HEK293T (cell line): ENCODE measurements at regions not wholly inside any gene's neighbourhood (a gene's known extent, or its start where the extent isn't known, plus 50 kb on each side); places are given as distances from the start of the nearest gene placed in this dataset.

Source experiments
- CTCF ChIA-PET: fragments of 350-600 bp; formaldehyde crosslinking; extraction: SDS; loops from one replicate; lab custom pipeline; 2021; ENCODE audit warnings: antibody characterized with exemption, inconsistent platforms; lab: Yijun Ruan, JAX
- POLR2A ChIA-PET: fragments of 350-600 bp; formaldehyde crosslinking; extraction: SDS; loops from one replicate; lab custom pipeline; 2020; ENCODE audit warnings: antibody characterized with exemption, inconsistent platforms; lab: Yijun Ruan, JAX
- DNase-seq: peaks from one replicate; pipeline ENCODE4 v3.0.0; 2012; ENCODE audit warnings: mixed read lengths; ENCODE audit errors: extremely low spot score
- ARNT ChIP-seq: fragments of 450-650 bp; IDR thresholded peaks from 2 replicates; pipeline ENCODE4 v1.6.1; 2017; ENCODE audit warnings: mild to moderate bottlenecking
- BHLHE40 ChIP-seq: fragments of 450-650 bp; IDR thresholded peaks from 2 replicates; pipeline ENCODE4 v1.6.1; 2016; ENCODE audit warnings: mild to moderate bottlenecking, moderate library complexity, borderline replicate concordance
- CTBP1 ChIP-seq: fragments of 450-650 bp; IDR thresholded peaks from 2 replicates; pipeline ENCODE4 v1.6.1; 2016; ENCODE audit warnings: borderline replicate concordance
- ELF4 ChIP-seq: fragments of 450-650 bp; IDR thresholded peaks from 2 replicates; pipeline ENCODE4 v1.6.1; 2017; ENCODE audit warnings: antibody characterized with exemption
- FOXA1 ChIP-seq: fragments of 450-650 bp; IDR thresholded peaks from 2 replicates; pipeline ENCODE4 v1.6.1; 2016; ENCODE audit warnings: mild to moderate bottlenecking
- FOXK2 ChIP-seq: fragments of 450-650 bp; IDR thresholded peaks from 2 replicates; pipeline ENCODE4 v1.6.1; 2016; ENCODE audit warnings: mild to moderate bottlenecking
- FOXM1 ChIP-seq: fragments of 450-650 bp; IDR thresholded peaks from 2 replicates; pipeline ENCODE4 v1.6.1; 2017; ENCODE audit warnings: mild to moderate bottlenecking, borderline replicate concordance
- HDGF ChIP-seq: fragments of 450-650 bp; IDR thresholded peaks from 2 replicates; pipeline ENCODE4 v1.6.1; 2017; ENCODE audit warnings: antibody characterized with exemption, borderline replicate concordance
- L3MBTL2 ChIP-seq: fragments of 450-650 bp; conservative IDR thresholded peaks from 2 replicates; pipeline ENCODE4 v1.6.1; 2016; ENCODE audit warnings: mild to moderate bottlenecking
- LEF1 ChIP-seq: fragments of 450-650 bp; IDR thresholded peaks from 2 replicates; pipeline ENCODE4 v1.6.1; 2017; ENCODE audit warnings: mild to moderate bottlenecking, borderline replicate concordance
- NFRKB ChIP-seq: fragments of 450-650 bp; IDR thresholded peaks from 2 replicates; pipeline ENCODE4 v1.6.1; 2016; ENCODE audit warnings: mild to moderate bottlenecking, moderate library complexity
- SP1 ChIP-seq: fragments of 450-650 bp; IDR thresholded peaks from 2 replicates; pipeline ENCODE4 v1.6.1; 2017
- SUZ12 ChIP-seq: fragments of 450-650 bp; IDR thresholded peaks from 2 replicates; pipeline ENCODE4 v1.6.1; 2016; ENCODE audit warnings: mild to moderate bottlenecking
- TARDBP ChIP-seq: fragments of 450-650 bp; IDR thresholded peaks from 2 replicates; pipeline ENCODE4 v1.6.1; 2016
- ZNF384 ChIP-seq: fragments of 450-650 bp; IDR thresholded peaks from 2 replicates; pipeline ENCODE4 v1.6.1; 2016
- TF ChIP-seq, protein P1 (sequence below): fragments of 450-650 bp; IDR thresholded peaks from 2 replicates; pipeline ENCODE4 v1.6.1; 2016

DNA sequence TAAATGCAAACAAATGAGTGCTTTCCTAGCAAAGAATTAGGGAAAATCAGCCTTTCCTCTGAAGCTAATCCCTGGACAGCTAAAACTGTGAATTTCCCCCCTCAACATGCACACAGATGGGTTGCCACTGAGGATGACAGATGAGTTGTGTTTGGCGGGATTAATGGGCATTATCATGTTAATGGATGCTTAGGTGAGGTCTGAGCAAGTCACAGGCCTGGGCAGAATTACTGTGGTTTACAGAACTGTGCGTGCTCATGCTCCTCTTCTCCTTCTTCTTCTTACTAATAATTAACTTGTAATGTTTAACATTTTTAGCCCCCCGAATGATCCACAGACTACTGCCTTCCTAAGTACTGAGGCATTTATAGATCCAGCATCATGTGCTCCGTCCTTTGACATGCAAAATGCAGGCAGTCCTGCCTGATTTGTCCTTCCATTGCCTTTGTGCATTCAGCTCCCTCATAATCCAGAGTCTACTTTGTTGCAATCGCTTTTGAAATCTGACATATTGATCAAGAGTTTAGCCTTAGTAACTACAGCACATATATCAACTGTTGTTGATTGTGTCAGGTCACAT lies 753.4 kb upstream of the MMS22L start:
- no peak for DNase-seq
- CTCF ChIA-PET: interaction anchor here (1.1 kb wide), 1 partner anchor 9 kb away, joined by 3 read pairs; no protein-coding TSS in a partner anchor
- POLR2A ChIA-PET: no interaction called here
- TF ChIP-seq ELF4 (no peak), TARDBP (no peak)

DNA sequence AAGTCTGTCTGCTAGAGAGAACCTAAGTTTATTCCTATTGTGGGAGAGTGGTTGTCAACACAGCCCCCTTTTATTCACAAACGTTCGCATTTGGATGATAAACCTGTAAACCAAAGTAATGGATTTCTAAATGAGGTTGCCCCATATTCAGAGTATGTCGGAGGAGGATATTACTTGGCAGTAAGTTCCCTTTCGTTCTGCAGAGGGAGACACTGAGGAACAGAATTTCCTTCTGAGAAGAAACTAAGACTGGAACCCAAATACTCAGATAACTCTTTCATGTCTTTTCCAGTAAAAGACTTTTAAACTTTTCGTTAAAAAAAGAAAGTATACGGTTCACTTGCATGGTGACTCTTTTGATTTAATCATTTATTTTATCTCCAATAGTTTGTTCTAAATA lies 754.6 kb upstream of the MMS22L start:
- no peak for DNase-seq
- no peak for TF ChIP-seq TARDBP
- TF ChIP-seq NFRKB: no peak
- TF ChIP-seq CTBP1: no peak
- no peak for TF ChIP-seq BHLHE40
- no peak for TF ChIP-seq L3MBTL2
- TF ChIP-seq HDGF: no peak
- TF ChIP-seq ARNT: no peak
- no peak for TF ChIP-seq FOXM1
- no peak for TF ChIP-seq LEF1
- no peak for TF ChIP-seq ZNF384
- no peak for TF ChIP-seq FOXA1
- no peak for TF ChIP-seq SP1
- ChIA-PET CTCF (interaction anchor here (0.6 kb wide), 1 partner anchor 294 kb away, joined by 6 read pairs; no protein-coding TSS in a partner anchor), POLR2A (no interaction called here)

DNA sequence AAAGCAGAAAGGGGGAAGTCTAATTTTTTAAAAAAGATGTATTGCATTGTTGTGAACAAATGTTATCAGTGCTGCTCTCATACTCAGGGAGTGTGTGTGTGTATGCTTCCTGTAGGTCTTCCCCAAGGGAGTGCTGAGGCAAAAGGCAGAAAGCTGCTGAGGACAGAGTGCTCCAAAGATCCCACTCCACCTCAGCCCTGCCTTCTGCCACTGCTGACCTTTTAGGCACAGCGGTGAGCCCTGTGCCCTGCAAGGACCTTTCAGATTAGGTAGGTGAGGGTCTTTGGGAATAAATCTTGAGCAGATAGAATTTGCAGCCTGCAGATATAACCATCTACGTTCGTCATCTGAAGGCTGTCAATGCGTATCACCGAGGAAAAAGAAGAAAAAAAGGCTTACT lies 756.4 kb upstream of the MMS22L start:
- DNase-seq: no peak
- no peak for TF ChIP-seq BHLHE40
- TF ChIP-seq SP1: no peak
- TF ChIP-seq SUZ12: no peak
- no peak for TF ChIP-seq ARNT
- TF ChIP-seq ELF4: no peak
- no peak for TF ChIP-seq NFRKB
- TF ChIP-seq LEF1: no peak
- no peak for TF ChIP-seq TARDBP
- no peak for TF ChIP-seq FOXM1
- no peak for TF ChIP-seq ZNF384
- no peak for TF ChIP-seq CTBP1
- TF ChIP-seq, protein P1, sequence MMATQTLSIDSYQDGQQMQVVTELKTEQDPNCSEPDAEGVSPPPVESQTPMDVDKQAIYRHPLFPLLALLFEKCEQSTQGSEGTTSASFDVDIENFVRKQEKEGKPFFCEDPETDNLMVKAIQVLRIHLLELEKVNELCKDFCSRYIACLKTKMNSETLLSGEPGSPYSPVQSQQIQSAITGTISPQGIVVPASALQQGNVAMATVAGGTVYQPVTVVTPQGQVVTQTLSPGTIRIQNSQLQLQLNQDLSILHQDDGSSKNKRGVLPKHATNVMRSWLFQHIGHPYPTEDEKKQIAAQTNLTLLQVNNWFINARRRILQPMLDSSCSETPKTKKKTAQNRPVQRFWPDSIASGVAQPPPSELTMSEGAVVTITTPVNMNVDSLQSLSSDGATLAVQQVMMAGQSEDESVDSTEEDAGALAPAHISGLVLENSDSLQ: no peak
- TF ChIP-seq FOXA1: no peak
- no peak for TF ChIP-seq L3MBTL2
- TF ChIP-seq FOXK2: no peak
- TF ChIP-seq HDGF: no peak
- POLR2A ChIA-PET: no interaction called here
- CTCF ChIA-PET: no interaction called here

DNA sequence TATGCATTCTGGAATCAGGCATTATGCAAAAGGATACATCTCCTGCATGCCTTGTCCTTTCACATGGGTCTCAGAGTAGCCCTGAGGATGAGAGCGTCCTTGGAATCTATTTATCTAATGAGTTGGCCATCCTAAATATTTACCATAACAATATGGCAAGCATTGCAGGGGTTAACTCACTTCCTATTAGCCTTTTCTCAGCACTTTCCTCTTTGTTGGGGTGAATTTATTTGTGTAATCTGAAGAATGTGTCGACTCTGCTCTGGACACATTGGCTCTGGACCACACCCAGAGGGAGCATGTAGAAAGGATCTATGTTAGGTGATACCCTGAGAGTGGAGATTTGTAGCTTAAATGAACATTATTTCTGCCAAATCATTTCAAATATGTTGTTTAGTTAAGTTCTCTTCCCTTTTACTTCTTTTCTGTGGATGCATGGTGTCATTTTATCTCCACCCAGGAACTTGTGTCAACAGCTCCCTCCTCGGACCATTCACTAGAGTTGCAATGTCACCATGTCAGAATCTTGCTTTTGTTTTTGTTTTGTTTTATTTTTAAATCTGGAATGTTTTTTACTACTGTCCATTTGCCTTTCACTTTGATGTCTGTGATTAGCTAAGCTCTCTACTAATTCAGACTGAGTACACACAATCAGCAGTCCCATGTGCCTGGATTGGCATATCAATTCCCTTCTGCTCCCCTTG lies 757.0 kb upstream of the MMS22L start:
- TF ChIP-seq HDGF: no peak
- no peak for TF ChIP-seq ZNF384
- no peak for TF ChIP-seq BHLHE40
- no peak for TF ChIP-seq FOXK2
- TF ChIP-seq, protein P1: no peak
- no peak for TF ChIP-seq TARDBP
- TF ChIP-seq SUZ12: no peak
- TF ChIP-seq NFRKB: no peak
- TF ChIP-seq FOXM1: no peak
- TF ChIP-seq ELF4: no peak
- POLR2A ChIA-PET: no interaction called here
- CTCF ChIA-PET: interaction anchor here (0.6 to 1.0 kb wide), 2 partner anchors 335 to 452 kb away, joined by 3 to 6 read pairs; no protein-coding TSS in a partner anchor
- peak; percentile 15 for DNase-seq

DNA sequence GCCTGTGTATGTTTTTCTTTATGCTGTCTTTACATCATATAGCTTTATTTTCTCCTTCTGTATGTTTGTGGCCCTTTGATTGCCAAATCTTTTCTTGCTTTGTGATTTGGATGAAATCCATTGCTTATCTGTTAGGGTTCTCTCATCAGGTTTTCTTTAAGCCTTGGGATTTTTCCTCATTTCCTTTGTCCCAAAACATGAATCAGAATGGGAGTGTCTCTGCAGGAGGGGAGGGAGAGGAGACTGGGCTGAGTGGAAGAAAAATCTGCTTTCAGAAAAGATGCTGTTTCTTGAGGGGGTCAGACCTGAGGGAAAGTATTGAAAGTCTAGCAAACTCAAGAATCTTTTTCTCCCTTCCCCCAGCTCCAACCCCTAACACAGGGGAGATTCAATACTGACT lies 758.0 kb upstream of the MMS22L start:
- POLR2A ChIA-PET: no interaction called here
- no peak for TF ChIP-seq HDGF
- CTCF ChIA-PET: interaction anchor here (0.7 kb wide), 1 partner anchor 397 kb away, joined by 3 read pairs; no protein-coding TSS in a partner anchor
- DNase-seq: no peak

DNA sequence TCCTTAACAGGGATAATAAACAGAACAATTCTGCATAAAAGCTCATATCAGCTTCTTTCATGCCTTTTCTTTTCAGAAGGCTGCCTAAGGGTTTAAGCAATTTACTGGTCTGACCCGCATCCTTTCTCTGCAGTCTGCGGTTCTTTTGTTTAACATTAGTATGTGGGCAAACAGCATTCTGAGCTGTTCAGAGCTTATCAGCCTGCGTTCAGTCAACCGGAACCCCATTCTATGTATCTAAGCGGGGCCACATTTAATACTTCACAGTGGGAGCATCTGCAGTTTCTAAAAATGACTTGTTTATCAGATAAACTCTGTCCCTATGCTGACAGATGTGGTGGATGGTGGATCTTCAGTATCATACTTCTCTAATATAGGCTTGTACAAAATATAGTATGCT lies 758.9 kb upstream of the MMS22L start:
- no peak for TF ChIP-seq NFRKB
- TF ChIP-seq CTBP1: no peak
- no peak for TF ChIP-seq FOXA1
- TF ChIP-seq SUZ12: no peak
- TF ChIP-seq TARDBP: no peak
- TF ChIP-seq ELF4: no peak
- TF ChIP-seq, protein P1: no peak
- TF ChIP-seq LEF1: no peak
- no peak for TF ChIP-seq SP1
- no peak for TF ChIP-seq BHLHE40
- ChIA-PET POLR2A (no interaction called here), CTCF (interaction anchor here (0.7 kb wide), 1 partner anchor 398 kb away, joined by 3 read pairs; no protein-coding TSS in a partner anchor)
- no peak for DNase-seq
